ENCODE measurements at regions not wholly inside any gene's neighbourhood (a gene's known extent, or its start where the extent isn't known, plus 50 kb on each side); places are given as distances from the start of the nearest gene placed in this dataset.
"Not testable (repeated sequence)": the region's sequence is repeated elsewhere in the genome, so short reads cannot be mapped to it uniquely, and the experiment has no call there.

DNA sequence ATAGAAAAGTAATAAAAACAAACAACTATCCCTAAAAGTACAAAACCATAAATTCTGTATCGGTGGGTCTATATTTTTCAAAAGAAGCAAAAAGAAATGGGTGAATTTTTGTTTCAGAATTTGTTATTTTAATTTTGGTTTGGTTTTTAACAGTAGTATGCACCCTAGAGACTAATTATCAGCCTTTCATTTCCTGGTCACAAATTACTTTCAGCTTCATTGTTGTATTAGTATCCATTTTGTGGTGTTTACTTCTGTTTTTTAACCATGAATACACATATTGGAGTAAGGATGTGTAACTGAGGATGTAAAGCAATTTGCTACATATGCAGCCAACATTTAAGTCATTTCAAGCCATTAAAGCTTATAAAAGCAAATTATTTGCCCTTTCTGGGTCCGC, 97.8 kb downstream of the LUZP4 start:
- H3K27ac ChIP-seq = no peak overlapping the region
- DNase-seq (ENCODE audit: low spot score) = no peak
- ChIA-PET POLR2A (ENCODE audit: low non-redundant PET) (no interaction called here), CTCF (no interaction called here)
- TF ChIP-seq, protein P1, sequence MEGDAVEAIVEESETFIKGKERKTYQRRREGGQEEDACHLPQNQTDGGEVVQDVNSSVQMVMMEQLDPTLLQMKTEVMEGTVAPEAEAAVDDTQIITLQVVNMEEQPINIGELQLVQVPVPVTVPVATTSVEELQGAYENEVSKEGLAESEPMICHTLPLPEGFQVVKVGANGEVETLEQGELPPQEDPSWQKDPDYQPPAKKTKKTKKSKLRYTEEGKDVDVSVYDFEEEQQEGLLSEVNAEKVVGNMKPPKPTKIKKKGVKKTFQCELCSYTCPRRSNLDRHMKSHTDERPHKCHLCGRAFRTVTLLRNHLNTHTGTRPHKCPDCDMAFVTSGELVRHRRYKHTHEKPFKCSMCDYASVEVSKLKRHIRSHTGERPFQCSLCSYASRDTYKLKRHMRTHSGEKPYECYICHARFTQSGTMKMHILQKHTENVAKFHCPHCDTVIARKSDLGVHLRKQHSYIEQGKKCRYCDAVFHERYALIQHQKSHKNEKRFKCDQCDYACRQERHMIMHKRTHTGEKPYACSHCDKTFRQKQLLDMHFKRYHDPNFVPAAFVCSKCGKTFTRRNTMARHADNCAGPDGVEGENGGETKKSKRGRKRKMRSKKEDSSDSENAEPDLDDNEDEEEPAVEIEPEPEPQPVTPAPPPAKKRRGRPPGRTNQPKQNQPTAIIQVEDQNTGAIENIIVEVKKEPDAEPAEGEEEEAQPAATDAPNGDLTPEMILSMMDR (conservative IDR thresholded peaks at IDR 0.05; ENCODE audit: low read depth) = no peak

DNA sequence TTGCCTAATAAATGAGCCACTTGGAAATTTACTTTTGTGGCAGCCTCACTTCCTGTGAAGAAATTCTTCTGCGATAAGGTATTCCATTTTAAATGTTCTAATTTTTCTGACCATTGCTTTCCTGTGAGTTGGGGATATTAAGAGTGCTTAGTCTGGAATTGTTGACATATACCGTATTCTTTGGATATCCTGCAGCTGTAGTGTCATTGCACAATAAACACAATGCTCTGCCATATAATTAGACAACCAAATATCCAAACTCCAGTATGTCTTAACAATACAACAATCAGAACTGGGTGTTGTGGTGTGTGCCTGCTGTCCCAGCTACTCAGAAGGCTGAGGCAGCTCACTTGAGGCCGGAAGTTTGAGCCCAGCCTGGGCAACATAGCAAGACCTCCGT, 99.4 kb downstream of the LUZP4 start:
- TF ChIP-seq, protein P1 (conservative IDR thresholded peaks at IDR 0.05; ENCODE audit: low read depth) = no peak
- ChIA-PET CTCF (interaction anchor here (0.6 kb wide), 1 partner anchor 1618 kb away, joined by 3 read pairs; no protein-coding TSS in a partner anchor), POLR2A (ENCODE audit: low non-redundant PET) (no interaction called here)
- H3K27ac ChIP-seq = no peak overlapping the region
- DNase-seq (ENCODE audit: low spot score) = no peak

DNA sequence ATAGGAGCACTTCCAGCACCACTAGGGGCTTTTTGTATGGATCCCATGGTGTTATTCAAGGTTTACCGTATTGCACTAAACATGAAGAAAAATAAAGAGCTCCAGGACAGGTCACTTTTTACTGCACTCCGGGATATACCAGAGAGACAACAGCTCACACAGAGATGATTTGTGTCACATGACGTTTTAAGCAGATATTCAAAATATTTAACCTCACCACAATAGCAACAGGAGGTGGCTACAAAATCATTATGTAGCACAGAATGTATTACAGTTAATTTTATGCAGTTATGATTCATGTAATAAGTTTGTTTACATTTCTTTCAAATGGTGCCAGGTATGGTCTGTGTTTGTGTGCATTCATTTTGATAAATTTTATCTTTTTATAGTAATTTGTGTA, 100.6 kb downstream of the LUZP4 start:
- ChIA-PET POLR2A (ENCODE audit: low non-redundant PET) (no interaction called here), CTCF (no interaction called here)
- no peak overlapping the region for H3K27ac ChIP-seq
- DNase-seq (ENCODE audit: low spot score) = no peak
- TF ChIP-seq, protein P1 (conservative IDR thresholded peaks at IDR 0.05; ENCODE audit: low read depth) = no peak

DNA sequence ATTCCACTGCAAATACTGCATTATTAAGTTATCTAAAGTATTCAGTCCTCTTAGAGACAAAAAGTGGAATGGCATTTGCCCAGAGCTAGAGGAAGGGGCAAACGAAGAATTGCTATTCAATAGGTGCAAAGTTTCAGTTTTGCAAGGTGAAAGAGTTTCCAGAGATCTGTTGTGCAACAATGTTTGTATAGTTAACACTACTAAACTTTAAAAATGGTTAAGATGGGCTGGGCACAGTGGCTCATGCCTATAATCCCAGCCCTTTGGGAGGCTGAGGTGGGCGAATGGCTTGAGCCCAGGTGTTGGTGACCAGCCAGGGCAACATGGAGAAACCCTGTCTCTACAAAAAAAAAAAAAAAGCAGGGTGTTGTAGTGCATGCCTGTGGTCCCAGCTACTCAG, 102.5 kb downstream of the LUZP4 start:
- TF ChIP-seq, protein P1 (conservative IDR thresholded peaks at IDR 0.05; ENCODE audit: low read depth) = no peak
- ChIA-PET POLR2A (ENCODE audit: low non-redundant PET) (no interaction called here), CTCF (no interaction called here)
- H3K27ac ChIP-seq = no peak overlapping the region
- DNase-seq (ENCODE audit: low spot score) = no peak

DNA sequence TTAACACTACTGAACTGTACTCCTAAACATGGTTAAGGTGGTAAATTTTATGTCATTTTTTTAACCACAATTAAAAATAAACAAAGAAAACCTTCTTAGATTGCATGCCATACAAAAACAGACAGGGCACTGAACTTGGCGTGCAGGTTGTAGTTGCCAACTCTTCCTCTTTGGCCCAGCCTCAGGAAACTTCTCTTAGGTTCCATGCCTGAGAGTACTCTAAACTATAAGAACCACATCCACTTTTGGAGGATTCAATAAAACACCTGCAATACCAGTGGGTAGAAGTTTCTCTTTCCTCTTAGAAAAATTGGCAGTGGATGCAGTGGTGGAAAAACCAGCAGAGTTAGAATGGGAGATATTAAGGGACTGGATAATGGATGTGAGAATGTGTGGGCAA, 103.4 kb downstream of the LUZP4 start:
- DNase-seq (ENCODE audit: low spot score) = no peak
- no peak overlapping the region for H3K27ac ChIP-seq
- CTCF ChIA-PET = no interaction called here
- POLR2A ChIA-PET (ENCODE audit: low non-redundant PET) = no interaction called here
- TF ChIP-seq, protein P1 (conservative IDR thresholded peaks at IDR 0.05; ENCODE audit: low read depth) = no peak

DNA sequence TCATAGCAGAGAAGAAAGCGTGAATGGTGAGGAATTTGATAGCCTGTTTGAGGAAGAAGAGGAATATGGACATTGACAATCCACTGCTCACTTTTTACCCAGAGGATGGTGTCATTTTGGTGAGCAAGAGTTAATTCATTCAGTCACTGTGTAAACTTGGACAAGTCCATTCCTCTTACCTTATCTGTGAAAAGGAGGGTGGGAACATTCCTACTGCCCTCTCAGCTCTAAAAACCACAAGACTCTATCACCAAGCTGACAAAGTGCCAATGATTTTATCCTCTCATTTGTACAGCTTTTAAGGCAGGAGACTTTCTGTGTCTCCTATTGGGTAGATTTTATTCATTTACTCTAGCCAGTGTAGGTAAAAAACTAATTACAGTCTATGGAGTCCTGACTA, 103.8 kb downstream of the LUZP4 start:
- ChIA-PET CTCF (no interaction called here), POLR2A (ENCODE audit: low non-redundant PET) (no interaction called here)
- TF ChIP-seq, protein P1 (conservative IDR thresholded peaks at IDR 0.05; ENCODE audit: low read depth) = no peak
- DNase-seq (ENCODE audit: low spot score) = peak; percentile 24
- H3K27ac ChIP-seq = no peak overlapping the region

DNA sequence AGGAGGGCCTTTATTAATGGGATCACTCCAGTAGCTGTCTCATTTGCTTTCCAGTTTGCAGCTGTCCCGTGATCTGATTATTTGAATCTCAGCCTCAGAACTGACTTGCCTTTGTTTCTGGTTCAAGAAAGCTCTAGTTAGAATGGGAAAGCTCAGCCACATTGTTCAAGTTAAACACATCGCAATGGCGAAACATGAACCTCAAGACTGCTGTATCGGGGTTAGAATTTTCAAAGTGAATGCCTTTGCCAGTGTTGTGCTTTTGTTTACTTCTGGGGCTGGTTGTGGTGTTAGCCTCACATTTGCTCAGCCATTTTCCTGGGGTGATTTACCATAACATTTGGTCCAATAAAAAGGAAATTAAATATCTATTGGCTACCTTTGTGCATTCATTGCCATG, 105.3 kb downstream of the LUZP4 start:
- DNase-seq (ENCODE audit: low spot score); POLR2A ChIA-PET (ENCODE audit: low non-redundant PET); H3K27ac ChIP-seq: not testable (repeated sequence)
- CTCF ChIA-PET = interaction anchor here (0.6 kb wide), 1 partner anchor 26 kb away, joined by 5 read pairs; no protein-coding TSS in a partner anchor
